NCI-H748 (cell line): ENCODE measurements at regions not wholly inside any gene's neighbourhood (a gene's known extent, or its start where the extent isn't known, plus 50 kb on each side); places are given as distances from the start of the nearest gene placed in this dataset.
A peak's percentile ranks its signal among the peaks of the same experiment; 100 is the strongest.

ENCODE experiments used
- DNase-seq: peaks from one replicate; lab custom pipeline; 2025; ENCODE audit not compliant: unreplicated experiment; lab: John Stamatoyannopoulos, UW

DNA sequence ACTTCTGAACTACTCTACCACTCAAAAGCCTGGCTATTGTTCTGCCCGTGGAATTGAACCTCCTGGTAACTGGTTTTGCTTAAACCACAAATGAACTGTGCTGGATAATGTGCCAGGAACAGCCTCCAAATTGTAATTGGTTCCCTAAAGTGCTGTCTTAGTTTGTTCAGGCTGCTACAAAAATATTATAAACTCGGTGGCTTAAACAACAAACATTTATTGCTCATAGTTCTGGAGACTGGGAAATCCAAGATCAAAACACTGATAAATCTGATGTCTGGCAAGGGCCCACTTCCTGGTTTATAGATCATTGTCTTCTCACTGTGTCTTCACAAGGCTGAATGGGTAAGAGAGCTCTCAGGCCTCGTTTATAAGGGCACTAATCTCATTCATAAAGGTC lies 149.2 kb upstream of the NCKAP5 start:
- DNase-seq: no peak

DNA sequence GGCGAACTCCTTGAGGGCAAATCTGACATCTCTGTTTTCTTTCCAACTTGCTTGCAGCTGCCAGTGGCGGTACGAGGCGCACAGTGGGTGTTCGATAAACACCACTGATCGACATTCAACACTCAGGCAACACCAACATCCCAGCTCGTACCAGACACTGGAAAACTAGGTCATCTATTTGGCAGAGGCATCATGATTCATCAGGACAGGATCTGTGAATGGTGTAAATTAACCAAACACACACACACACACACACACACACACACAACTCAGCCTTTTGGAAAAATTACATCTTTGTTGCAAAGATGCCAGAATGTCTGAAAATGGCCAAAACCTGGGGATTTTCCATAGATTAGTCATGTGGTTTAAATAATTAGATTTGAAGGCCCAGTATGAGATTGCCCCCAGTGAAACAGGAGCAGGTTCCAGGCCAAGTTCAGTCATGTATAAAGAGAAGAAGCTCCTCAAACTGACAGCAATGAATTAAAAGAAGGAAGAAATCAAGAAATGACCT lies 150.5 kb upstream of the NCKAP5 start:
- DNase-seq: no peak

DNA sequence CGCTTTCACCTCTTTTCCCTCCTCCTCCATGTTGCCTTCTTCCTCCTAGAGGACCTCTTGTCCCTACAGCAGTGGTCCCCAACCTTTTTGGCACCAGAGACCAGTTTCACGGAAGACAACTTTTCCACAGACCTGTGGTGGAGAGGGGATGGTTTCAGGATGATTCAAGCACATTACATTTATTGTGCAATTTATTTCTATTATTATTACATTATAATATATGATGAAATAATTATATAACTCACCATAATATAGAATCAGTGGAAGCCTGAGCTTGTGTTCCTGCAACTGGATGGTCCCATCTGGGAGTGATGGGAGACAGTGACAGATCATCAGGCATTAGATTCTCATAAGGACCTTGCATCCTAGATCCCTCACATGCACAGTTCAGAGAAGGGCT lies 152.2 kb upstream of the NCKAP5 start:
- DNase-seq: no peak

DNA sequence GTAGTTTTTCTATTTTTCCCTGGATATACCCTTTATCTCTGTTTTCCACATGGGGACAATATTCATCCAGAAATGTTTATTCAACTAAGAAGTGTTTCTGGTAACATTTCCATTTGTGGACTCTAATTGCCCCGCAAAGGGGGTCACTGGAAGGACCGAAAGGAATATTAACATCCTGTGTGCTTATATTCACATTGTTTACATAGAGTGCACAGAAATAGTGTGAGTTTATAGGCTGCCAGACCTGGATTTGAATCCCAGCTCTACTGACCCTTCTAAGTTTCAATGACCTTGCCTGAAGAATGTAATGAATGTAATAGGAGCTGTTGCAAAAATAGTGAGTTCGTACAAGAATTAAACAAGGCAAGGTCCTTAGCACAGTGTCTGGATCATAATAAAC lies 152.9 kb upstream of the NCKAP5 start:
- DNase-seq: no peak

DNA sequence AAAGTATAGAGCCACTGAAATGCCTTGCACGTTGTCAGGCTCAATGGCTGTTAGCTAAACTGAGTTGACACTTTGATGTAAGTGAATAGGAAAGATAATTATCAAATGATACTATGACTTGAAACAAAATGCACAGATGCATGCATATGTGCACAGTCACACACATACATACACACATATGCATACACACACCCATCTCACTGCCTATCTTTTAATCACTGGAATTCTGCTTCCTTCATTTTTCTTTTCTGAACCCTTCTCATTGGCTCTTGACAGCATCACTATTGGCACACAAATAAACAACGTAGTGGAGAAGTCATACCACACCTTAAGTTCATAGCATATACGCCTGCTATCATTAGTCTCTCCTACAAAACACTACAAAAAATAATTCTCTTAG lies 154.9 kb upstream of the NCKAP5 start:
- DNase-seq: no peak

DNA sequence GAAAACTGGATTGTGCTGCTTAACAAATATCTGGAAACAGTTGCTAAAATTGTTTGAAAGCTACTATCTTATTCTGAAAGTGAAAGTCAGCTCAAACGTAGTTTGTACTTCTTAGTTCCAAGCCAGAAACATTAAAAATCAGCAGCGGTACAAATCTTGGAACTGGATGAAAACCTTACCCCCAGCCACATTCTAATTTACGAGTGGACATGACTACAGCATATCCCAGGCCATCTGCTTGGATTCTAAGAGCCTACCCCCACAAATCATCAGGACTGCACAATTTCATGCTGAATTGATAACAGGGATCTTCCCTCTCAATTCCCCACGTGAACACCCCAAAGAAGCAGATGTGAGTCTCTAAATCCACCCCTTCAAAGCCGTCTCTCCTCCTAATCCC lies 158.7 kb upstream of the NCKAP5 start:
- no peak for DNase-seq

DNA sequence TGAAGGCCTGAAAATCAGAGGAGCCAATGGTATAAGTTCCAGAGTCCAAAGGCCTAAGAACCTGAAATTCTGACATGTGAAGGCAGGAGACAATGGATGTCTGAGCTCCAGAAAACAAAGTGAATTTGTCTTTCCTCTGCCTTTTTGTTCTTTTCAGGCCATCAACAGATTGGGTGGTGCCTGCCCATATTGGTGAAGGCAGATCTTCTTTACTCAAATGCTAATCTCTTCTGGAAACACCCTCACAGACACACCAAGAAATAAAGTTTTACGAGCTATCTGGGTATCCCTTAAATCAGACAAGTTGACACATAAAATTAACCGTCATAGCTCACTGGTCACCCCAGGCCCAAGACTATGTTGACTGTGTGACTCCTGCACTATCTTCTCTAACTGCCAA lies 163.8 kb upstream of the NCKAP5 start:
- DNase-seq: no peak

DNA sequence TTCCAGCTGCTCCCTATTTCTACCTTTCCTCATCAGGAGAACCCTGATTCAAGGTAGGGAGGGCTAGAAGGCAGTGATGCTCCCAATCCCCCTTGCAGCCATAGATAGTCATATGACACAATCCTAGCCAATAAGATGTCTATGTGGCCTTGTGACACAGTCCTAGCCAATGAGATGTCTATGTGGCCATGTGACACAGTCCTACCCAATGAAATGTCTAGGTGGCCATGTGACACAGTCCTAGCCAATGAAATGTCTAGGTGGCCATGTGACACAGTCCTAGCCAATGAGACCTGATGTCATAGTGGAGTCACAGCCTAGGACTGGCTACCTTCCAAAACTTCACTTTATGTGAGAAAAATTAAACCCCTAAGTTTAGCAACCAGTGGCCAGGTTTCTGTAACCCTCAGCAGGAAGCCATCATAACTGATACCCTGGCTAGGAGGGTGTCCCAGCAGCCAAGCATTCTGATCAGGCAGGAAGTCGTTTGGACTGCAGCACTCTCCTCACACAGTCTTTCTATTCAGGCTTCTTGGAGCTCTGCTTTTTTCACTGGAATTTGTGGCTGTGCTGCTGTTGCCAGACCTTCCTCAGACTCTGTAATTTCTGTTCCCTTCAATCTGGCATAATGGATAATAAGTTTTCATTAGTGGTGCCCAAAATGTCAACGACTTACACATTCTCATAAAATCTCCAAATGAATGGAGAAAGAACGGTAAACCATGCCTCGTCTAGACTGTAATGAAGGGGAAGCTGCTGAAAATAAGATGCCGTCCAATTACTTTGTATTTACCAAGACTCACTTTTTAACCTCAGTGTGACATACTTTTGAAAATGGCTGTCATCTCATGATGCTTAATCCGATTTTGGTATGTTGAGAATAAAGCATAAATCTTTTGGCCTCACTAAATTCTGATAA lies 165.0 kb upstream of the NCKAP5 start:
- DNase-seq: no peak

DNA sequence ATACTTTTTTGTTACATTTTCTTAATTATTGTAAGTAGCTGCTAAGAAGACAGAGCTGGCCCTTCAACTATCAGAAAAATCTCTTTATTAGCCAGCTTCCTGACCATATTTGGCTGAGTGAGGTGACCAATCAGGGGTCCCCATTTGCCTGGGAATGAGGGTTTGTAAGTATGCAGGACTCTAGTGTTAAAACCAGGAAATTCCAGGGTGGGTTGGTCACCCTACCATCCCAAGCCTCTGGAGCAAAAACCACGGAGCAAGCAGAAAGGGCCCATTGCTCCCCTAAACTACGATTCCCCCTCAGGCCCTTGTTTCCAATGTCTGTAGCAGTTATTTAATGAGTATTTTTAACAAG lies 165.6 kb upstream of the NCKAP5 start:
- no peak for DNase-seq

DNA sequence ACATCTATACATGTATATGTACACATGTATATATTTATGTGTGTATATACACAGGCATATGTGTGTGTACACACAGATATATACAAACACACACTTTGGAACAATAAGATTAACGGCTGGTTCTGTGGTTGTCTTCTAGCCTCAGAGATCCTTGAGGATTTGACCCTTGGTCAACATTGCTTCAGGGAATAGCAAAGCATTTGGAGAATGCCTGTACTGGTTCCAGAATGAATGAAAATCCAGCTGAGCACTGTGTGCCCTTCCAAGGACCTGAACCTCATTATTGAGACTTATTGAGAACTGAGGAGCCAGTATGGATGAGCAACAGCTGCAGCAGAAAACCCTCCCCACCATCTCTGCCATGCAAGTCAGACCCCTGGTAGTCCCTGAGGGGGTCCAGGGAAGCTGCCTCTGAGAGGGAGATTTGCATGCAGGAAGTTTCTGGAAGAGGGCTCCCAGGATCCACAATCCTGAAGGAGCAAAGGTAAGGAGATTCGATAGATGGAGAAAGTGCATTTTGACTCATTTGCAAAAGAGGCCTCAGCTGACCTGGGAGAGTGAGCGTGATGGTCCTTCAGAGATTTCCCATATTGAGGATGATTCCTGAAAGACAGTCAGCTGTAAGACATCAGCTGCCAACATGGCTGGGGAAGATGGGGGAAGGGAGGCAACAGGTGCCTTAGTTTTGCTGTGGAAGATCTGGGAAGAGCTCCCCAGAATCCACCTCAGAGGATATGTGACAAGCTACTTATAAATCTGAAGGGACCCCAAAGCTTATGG lies 166.6 kb upstream of the NCKAP5 start:
- no peak for DNase-seq

DNA sequence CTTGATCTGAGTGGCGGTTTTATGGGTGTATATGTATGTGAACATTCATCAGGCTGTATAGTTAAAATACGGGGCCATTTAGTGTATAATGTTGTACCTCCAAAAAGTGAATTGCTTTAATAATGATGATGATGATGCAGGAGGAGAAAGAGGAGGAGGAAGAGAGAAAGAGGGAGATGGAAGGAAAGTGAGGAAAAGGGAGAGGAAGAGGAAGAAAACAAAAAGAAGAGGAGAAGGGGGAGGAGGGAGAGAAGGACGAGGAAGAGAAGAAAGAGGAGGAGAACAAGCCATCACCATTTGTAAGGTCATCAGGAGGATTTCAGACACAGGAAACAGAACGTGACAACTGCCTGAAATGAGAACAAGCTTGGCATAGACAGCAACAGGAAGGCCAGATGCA lies 168.4 kb upstream of the NCKAP5 start:
- no peak for DNase-seq

DNA sequence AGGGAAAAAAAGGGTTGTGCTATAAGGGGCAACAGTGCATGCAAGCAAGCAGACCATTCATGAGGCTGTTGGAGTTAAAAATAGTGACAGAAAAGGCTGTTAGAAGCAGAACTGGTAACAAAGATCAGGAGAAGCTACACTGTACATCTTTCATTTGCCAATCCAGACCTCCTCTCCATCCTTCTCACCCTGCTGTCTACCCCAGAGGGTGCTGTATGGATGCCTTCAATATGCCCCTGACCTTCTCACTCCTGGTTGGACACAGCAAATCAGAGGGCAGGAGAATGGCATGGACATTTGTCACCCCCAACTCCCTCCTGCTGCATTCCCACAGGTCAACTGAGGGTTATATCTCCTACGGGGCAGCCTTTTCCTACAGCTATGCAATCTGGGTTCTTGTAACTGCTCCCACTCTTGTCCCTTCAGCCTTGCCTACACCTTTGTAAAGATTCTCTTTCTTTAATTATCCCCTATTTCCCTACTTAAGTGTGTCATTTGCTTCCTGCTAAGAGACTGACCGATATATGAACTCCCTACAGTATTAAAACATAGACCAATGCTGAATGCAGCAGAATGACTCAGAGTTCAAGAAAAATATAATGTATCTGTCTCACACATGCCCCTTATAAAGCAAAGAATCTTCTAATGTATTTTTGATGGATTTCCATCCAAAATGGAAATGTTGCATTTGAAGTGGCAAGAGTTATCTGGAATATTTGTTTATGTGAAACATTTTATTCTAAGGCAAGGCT lies 169.2 kb upstream of the NCKAP5 start:
- DNase-seq: no peak

DNA sequence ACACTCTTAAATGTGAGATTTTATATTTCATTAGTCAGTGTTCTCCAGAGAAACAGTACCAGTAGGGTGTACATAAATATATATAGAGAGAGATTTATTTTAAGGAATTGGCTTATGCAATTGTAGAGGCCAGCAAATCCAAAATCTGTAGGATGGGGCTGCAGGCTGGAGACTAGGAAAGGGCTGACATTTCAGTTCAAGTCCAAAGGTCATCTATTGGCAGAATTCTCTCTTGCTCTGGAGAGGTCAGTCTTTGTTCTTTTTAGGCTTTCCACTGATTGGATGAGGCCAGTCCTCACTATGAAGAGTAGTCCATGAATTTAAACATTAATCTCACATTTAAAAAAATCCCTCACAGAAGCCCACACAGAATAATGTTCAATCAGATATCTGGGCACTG lies 170.8 kb upstream of the NCKAP5 start:
- DNase-seq: no peak

DNA sequence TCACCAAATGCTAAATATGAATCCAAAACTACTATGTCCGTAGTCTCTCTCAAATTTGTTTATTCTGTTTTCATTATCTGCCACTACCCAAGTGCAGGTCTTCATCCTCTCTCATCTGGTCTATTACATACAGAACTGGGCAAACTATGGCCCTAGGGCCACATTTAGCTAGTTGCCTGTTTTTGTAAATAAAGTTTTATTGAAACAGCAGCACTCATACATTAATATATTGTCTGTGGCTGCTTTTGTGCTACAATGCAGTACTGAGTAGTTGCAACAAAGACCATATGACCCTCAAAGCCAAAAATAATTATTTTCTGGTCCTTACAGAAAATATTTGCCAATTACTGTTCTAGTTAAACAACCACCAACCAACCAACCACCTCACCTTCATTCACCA lies 172.2 kb upstream of the NCKAP5 start:
- no peak for DNase-seq

DNA sequence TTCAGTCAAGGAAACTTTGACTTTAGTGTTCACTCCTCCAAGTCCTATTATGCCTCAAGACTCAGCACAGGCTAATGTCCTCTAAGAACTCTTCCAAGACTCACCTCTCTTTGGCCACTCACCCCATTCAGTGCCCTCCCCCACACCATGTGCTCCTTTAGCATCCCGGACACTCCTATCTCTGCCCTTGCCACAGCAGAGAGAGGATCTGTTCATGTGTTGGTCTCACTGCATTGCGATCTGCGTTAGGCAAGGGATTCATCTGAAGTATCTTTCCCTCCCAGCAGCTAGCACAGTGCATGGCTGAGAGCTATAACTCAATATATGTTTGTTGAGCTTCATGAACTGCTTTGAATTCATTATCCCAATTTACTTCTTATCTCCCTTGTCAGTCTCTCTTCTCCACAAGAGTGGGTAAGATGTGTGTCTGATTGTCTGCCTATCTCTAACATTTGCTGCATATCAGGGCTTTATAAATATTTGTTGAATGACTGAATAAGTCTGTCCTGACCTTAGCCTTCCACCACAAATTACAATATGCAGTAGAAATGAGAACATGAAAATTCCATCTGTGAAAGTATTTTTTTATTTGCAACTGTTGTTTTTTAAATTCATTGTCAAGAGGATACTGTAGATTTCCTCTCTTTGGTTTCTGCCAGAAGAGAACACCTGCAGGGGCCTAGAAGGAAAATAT lies 179.9 kb upstream of the NCKAP5 start:
- DNase-seq: no peak

DNA sequence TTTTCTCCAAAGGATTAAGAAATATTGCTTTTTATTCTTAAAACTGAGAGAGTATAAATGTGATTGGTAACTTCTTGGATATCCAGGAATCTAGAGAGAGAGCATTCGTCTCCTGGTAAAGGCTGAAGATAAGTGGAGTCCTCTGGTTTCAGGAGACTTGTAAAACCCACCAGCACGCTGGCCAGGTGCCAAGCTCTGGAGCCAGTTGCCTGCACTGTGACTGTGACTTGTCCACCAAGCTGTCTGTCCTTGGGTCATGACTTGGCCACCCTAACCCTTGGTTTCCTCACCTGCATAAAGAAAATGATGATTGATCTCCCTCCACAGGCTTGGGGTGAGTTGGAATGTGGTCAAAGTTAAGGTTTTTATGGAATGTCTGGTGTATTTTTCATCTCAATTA lies 185.4 kb upstream of the NCKAP5 start:
- peak; percentile 5 for DNase-seq

DNA sequence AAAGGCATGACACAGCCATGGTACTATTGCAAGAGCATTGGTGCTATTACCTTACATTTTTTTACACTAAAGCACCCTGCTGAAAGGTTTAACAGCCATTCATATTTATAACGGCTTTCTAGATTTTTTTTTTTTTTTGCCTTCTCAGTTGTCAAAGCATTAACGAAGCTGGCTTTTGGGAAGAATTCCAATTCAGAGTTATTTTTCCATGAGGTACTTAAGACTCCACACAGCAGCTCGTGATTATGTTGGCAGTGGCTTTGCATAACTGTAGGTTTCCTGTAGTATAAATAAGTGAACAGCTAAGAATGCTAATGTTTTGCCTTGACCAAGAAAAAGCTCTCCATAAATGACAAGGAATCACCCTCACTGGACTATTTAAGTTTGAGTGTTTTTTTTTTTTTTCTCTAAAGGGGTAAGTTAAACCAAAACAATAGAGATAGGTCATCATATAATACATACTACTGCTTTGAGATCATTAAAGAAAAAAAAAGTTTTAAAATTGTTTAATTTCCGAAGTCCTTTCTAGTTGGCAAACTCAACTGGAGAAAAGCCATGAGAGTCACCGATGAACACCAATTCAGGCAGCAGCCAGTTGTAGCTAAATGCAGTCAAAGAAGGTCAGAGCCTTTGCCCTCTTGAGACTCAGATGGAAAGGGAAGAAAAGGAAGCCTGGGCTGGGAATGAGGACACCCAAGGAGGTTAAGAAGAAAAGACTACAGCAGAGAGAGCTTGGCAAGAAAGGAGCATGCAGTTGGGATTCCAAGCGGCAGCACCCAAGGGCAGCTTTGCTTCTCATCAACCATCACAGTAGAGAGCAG lies 187.4 kb upstream of the NCKAP5 start:
- DNase-seq: no peak

DNA sequence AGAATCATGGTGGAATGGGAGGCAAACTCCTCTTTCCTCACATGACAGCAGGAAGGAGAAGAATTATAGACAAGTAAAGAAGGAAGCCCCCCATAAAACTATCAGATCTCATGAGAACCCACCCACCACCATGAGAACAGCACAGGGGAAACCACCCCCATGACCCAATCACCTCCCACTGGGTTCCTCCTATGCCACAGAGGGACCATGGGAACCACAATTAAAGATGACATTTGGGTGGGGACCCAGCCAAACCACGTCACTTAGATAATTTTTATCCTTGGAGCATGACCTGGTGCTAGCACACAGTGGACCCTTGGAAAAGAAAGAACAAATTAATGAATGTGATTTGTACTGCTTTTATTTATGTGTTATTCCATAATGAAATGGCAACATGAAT lies 188.6 kb upstream of the NCKAP5 start:
- no peak for DNase-seq

DNA sequence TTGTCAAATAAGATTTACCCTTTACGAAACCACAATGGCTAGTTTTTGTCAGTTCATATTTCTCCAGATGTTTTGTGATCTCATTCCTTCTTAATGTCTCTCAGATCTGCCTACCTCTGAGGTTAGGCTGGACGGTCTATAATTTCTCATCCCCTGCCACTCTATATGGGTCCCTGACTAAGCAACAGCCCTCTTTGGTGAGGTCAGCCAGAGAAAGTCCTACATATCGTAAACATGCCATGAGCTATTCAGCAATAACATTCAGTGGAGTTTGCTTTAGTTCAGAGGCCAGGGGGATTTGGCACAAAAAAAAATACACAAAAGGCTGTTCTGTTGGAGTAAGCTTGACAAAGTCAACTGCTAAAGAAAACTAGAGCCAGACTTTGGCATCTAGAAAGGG lies 192.1 kb upstream of the NCKAP5 start:
- DNase-seq: no peak

DNA sequence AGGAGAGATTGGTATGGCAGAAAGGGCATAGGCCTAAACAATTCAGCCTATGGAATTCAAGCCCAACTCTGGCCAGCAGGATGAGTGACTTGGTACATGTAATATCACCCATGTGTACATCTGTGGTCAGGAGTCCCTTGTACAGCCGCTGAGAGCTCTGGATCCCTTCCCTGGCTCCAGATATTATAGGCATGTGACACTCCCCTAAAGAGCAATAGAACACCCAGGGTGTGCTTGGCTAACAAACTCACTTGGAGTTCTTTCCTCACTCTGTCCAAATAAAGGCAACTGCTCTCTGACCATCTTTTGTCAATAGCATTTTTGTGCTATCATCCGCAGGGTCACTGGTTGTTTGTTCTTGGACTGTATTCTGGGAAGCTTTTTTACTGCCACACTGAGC lies 197.4 kb upstream of the NCKAP5 start:
- DNase-seq: no peak
